ENCODE measurements at regions not wholly inside any gene's neighbourhood (a gene's known extent, or its start where the extent isn't known, plus 50 kb on each side); places are given as distances from the start of the nearest gene placed in this dataset.
"Not testable (repeated sequence)": the region's sequence is repeated elsewhere in the genome, so short reads cannot be mapped to it uniquely, and the experiment has no call there.

DNA sequence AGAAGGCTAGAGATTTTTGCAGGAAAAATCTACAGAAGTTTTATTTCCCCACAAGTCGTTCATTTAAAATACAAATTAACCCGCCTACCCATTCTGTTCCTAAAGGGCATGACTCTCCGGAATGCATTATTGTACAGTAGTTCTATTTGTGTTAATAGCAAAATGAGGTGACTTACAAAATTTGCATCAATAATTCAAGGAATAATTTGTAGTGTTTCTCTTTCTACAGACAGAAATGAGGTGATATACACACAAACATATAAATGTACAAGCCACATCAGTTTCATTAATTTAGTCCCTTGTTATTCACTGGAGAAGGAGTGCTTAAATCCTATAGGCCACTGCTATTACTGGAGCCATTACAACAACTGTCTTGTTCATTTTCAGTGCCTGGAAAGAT lies 501.3 kb upstream of the DIAPH2 start:
- H3K27ac ChIP-seq = no peak overlapping the region

DNA sequence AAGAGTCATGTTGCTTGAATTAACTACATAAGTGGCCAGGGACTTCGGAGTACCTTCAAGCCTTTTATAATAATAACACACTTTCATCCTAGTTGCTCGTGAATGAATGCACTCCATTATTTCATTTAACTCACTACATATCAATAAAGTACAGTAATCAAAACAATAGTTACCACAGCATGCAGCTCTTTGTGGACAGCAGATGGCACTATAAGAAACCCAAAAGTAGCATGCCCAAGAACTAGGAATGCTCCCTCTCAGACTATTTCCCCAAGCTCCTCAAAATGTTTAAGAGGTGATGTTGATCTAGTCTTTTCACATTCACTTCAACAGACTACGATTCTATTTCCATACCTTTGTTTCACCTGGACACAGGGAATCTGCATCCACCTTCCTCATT lies 500.8 kb upstream of the DIAPH2 start:
- no peak for DNase-seq
- Histone ChIP-seq H3K9me3 (no peaks in the 10 kb centered on the region), H3K36me3 (no peaks in the 10 kb centered on the region), H3K4me1 (no peaks in the 10 kb centered on the region), H3K27ac (no peak overlapping the region), H3K4me3 (no peak overlapping the region), H3K27me3 (no peaks in the 10 kb centered on the region)
- TF ChIP-seq, protein P1, sequence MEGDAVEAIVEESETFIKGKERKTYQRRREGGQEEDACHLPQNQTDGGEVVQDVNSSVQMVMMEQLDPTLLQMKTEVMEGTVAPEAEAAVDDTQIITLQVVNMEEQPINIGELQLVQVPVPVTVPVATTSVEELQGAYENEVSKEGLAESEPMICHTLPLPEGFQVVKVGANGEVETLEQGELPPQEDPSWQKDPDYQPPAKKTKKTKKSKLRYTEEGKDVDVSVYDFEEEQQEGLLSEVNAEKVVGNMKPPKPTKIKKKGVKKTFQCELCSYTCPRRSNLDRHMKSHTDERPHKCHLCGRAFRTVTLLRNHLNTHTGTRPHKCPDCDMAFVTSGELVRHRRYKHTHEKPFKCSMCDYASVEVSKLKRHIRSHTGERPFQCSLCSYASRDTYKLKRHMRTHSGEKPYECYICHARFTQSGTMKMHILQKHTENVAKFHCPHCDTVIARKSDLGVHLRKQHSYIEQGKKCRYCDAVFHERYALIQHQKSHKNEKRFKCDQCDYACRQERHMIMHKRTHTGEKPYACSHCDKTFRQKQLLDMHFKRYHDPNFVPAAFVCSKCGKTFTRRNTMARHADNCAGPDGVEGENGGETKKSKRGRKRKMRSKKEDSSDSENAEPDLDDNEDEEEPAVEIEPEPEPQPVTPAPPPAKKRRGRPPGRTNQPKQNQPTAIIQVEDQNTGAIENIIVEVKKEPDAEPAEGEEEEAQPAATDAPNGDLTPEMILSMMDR (IDR thresholded peaks at IDR 0.05) = peak; percentile 18
- intact Hi-C loops (cut with DNase I) = no loop called here
- no peak for ATAC-seq

More for the DNA sequence above, 501.3 kb upstream of the DIAPH2 start:
- no peaks in the 10 kb centered on the region for H3K27me3 ChIP-seq
- TF ChIP-seq, protein P1 (IDR thresholded peaks at IDR 0.05) = no peak
- ATAC-seq = no peak
- no peaks in the 10 kb centered on the region for H3K4me1 ChIP-seq
- no peaks in the 10 kb centered on the region for H3K9me3 ChIP-seq
- no peak overlapping the region for H3K4me3 ChIP-seq
- intact Hi-C loops (cut with DNase I) = no loop called here
- DNase-seq = no peak
- H3K36me3 ChIP-seq = no peaks in the 10 kb centered on the region

DNA sequence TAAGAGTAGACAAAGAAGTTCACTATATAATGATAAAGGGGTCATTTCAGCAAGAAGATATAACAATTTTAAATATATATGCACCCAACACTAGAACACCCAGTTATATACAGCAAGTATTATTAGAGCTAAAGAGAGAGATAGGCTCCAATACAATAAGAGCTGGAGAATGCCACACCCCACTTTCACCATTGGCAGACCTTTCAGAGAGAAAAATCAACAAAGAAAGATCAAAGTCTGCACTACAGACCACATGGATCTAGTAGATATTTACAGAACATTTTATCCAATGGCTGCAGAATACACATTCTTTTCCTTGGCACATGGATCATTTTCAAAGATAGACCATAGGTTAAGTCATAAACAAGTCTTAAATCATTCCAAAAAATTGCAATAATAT lies 479.7 kb upstream of the DIAPH2 start:
- DNase-seq = no peak
- Histone ChIP-seq H3K4me3 (no peak overlapping the region), H3K27ac (no peak overlapping the region), H3K27me3 (no peaks in the 10 kb centered on the region), H3K36me3 (no peaks in the 10 kb centered on the region), H3K4me1 (no peaks in the 10 kb centered on the region), H3K9me3 (no peaks in the 10 kb centered on the region)
- intact Hi-C loops (cut with DNase I) = no loop called here
- TF ChIP-seq, protein P1 (IDR thresholded peaks at IDR 0.05) = no peak
- no peak for ATAC-seq

DNA sequence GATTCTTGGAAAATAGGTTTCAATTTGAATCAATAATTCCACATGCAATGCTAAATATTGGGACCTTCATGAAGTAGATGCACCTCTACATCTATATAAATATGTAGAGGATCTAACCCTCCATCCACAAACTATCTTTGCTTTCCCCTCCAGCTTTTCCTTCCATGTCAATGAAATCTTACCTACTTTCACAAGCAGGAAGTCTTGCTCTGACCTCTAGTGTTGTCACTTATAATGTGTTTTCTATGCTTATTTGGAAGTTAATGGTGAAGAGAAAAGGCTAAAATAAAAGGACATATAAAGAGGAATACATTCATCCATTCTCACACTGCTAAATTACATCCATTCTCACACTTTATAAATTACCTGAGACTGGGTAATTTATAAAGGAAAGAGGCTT lies 472.7 kb upstream of the DIAPH2 start:
- intact Hi-C loops (cut with DNase I) = no loop called here
- DNase-seq = no peak
- Histone ChIP-seq H3K4me3 (no peak overlapping the region), H3K27me3 (no peaks in the 10 kb centered on the region), H3K9me3 (no peaks in the 10 kb centered on the region), H3K36me3 (no peaks in the 10 kb centered on the region), H3K27ac (no peak overlapping the region), H3K4me1 (no peaks in the 10 kb centered on the region)
- TF ChIP-seq, protein P1 (IDR thresholded peaks at IDR 0.05) = no peak
- no peak for ATAC-seq

DNA sequence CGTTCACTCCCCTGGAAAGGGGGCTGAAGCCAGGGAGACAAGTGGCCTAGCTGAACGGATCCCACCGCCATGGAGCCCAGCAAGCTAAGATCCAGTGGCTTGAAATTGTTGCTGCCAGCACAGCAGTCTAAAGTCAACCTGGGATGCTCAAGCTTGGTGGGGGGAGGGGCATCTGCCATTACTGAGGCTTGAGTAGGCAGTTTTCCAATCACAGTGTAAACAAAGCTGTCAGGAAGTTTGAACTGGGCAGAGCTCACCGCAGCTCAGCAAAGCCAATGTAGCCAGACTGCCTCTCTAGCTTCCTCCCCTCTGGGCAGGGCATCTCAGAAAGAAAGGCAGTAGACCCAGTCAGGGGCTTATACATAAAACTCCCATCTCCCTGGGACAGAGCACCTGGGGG lies 470.0 kb upstream of the DIAPH2 start:
- H3K36me3 ChIP-seq; H3K9me3 ChIP-seq; ATAC-seq; DNase-seq; intact Hi-C loops (cut with DNase I); H3K4me3 ChIP-seq; H3K27ac ChIP-seq; H3K4me1 ChIP-seq; H3K27me3 ChIP-seq: not testable (repeated sequence)

DNA sequence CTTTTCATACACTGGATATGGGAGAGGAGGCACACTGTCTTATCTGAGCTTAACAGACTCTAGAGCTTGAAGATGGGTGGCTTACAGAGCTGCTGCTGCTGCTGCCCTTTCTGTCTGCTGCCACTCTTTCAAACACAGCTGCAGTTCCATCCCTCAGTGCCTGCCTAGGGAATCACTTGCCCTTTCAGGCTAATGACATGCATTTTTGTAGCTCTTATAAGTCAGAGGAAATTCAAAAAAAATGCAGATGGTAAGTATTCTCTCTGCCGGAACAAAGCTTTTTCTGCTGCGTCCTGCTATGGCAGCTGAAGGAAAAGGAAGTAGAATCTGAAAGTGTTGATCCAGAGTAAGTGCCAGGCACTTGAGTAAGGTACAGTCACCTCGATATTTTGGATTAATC lies 460.4 kb upstream of the DIAPH2 start:
- DNase-seq (no peak), ATAC-seq (no peak)
- no peaks in the 10 kb centered on the region for H3K9me3 ChIP-seq
- H3K27me3 ChIP-seq = no peaks in the 10 kb centered on the region
- no peaks in the 10 kb centered on the region for H3K36me3 ChIP-seq
- no peak overlapping the region for H3K27ac ChIP-seq
- TF ChIP-seq, protein P1 (IDR thresholded peaks at IDR 0.05) = no peak
- intact Hi-C loops (cut with DNase I) = no loop called here
- no peak overlapping the region for H3K4me3 ChIP-seq
- H3K4me1 ChIP-seq = no peaks in the 10 kb centered on the region

All from upper lobe of right lung (tissue), 1 donor.